ENCODE measurements at regions not wholly inside any gene's neighbourhood (a gene's known extent, or its start where the extent isn't known, plus 50 kb on each side); places are given as distances from the start of the nearest gene placed in this dataset.

DNA sequence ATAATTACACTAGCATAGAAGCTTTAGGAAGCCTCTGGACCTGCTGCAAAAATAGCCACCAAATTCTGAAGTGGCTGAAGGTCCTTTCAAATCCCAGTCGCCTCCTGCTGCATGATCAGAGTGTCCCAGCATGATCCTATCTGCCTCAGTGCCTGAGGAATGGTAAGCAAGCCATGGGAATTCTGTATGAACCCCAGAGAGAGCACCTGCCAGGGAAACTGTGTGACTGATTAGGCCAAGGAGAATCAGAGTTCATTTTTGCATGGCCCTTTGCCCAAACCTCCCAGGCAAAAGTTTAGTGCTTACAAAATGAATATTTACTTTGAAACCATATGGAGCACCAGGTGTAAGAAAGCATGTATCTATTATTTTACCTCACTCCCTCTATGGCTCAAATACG, 221.4 kb downstream of the ARL4C start:
- Histone ChIP-seq H3K4me1 (ENCODE audit: insufficient read depth, low read length, poor library complexity, severe bottlenecking) (peaks cover 4% of the 10 kb centered on the region), H4K20me1 (ENCODE audit: insufficient read depth, low read length, poor library complexity, severe bottlenecking) (no peaks in the 10 kb centered on the region), H3K27me3 (ENCODE audit: insufficient read depth, low read length, poor library complexity, severe bottlenecking) (no peaks in the 10 kb centered on the region), H3K9me2 (replicated peaks; ENCODE audit: low read depth, low read length) (no peaks in the 10 kb centered on the region), H3K79me2 (ENCODE audit: insufficient read depth, low read length) (no peaks in the 10 kb centered on the region), H3K9ac (ENCODE audit: low read depth, low read length, poor library complexity, severe bottlenecking) (no peak overlapping the region), H3F3A (ENCODE audit: low read depth) (no peaks in the 10 kb centered on the region), H3K4me3 (ENCODE audit: low read length, poor library complexity, severe bottlenecking) (no peak overlapping the region), H2AFZ (ENCODE audit: low read length) (no peak overlapping the region), H3K9me3 (ENCODE audit: insufficient read depth, low read depth, low read length) (no peaks in the 10 kb centered on the region), H3K36me3 (ENCODE audit: insufficient read depth, low read length) (no peaks in the 10 kb centered on the region), H3K4me2 (ENCODE audit: low read depth, low read length, poor library complexity, severe bottlenecking) (no peak overlapping the region)
- TF ChIP-seq, protein P1, sequence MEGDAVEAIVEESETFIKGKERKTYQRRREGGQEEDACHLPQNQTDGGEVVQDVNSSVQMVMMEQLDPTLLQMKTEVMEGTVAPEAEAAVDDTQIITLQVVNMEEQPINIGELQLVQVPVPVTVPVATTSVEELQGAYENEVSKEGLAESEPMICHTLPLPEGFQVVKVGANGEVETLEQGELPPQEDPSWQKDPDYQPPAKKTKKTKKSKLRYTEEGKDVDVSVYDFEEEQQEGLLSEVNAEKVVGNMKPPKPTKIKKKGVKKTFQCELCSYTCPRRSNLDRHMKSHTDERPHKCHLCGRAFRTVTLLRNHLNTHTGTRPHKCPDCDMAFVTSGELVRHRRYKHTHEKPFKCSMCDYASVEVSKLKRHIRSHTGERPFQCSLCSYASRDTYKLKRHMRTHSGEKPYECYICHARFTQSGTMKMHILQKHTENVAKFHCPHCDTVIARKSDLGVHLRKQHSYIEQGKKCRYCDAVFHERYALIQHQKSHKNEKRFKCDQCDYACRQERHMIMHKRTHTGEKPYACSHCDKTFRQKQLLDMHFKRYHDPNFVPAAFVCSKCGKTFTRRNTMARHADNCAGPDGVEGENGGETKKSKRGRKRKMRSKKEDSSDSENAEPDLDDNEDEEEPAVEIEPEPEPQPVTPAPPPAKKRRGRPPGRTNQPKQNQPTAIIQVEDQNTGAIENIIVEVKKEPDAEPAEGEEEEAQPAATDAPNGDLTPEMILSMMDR (conservative IDR thresholded peaks at IDR 0.05; ENCODE audit: low read length), result no peak
- no peak for TF ChIP-seq EZH2phosphoT487 (IDR thresholded peaks at IDR 0.05; ENCODE audit: borderline replicate concordance)

DNA sequence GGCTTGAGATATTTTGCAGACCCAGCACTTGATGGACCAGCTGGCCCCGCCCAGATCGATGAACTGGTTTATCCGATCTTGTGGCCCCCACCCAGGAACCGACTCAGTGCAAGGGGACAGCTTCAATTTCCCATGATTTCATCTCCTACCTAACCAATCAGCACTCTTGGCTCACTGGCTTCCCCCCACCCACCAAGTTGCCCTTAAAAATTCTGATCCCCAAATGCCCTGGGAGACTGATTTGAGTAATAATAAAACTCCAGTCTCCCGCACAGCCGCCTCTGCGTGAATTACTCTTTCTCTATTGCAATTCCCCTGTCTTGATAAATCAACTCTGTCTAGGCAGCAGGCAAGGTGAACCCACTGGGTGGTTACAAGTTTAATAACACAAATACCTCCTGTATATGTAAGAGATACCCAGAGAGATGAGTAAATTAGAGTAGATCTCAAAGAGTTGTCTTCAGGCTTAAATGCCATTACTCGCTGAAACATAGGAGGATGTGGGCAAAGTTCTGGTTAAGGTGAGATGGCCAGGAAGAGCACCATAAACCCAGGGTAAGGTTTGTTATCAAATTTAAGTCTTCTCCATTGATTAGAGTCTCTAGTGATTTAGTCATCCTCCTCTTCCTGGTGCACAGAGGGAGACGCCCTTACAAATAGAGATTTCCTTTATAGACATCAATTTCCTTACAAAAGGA, 222.8 kb downstream of the ARL4C start:
- peaks cover 10% of the 10 kb centered on the region for H3K4me1 ChIP-seq (ENCODE audit: insufficient read depth, low read length, poor library complexity, severe bottlenecking)
- TF ChIP-seq, protein P1 (conservative IDR thresholded peaks at IDR 0.05; ENCODE audit: low read length), result no peak
- no peak for TF ChIP-seq EZH2phosphoT487 (IDR thresholded peaks at IDR 0.05; ENCODE audit: borderline replicate concordance)

DNA sequence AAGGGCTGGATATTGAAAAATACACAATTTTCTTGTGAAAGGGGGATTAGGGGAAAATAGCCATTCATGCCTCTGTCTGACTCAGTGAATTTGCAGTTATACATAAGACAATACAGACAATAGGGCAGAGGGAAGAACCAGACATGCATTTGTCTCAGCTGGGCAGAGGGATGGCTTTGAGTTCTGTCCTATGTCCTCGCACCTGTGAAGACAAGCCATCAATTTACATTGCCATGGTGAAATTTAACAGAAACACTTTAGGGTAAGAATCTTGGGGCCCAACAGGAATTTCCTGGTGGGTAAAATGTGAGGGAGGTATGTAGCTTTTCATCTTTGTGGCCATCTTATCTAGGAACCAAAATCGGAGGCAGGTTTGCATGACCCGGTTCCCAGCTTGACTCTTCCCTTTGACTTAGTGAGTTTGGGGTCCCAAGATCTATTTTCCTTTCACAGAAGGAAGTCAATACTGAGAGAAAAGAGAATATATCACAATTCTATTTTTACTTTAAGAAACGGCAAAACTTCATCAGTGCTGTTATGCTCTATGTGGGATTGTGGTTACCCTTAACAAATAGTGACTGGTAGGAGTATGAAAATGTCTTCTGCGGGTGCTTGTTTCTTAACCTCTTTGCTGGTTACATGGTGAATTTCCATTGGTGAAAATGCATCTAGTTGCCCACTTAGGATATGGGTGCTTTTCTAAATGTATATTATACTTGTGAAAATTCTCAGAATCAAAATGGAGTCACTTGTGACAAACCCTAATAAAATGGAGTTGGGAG, 221.8 kb downstream of the SPP2 start:
- H3F3A ChIP-seq (ENCODE audit: low read depth), result no peaks in the 10 kb centered on the region

More for the DNA sequence above, 222.8 kb downstream of the ARL4C start:
- H3K9ac ChIP-seq (ENCODE audit: low read depth, low read length, poor library complexity, severe bottlenecking), result no peak overlapping the region
- no peaks in the 10 kb centered on the region for H3K36me3 ChIP-seq (ENCODE audit: insufficient read depth, low read length)
- no peak overlapping the region for H3K4me2 ChIP-seq (ENCODE audit: low read depth, low read length, poor library complexity, severe bottlenecking)
- no peak overlapping the region for H2AFZ ChIP-seq (ENCODE audit: low read length)
- H3K27me3 ChIP-seq (ENCODE audit: insufficient read depth, low read length, poor library complexity, severe bottlenecking), result no peaks in the 10 kb centered on the region
- H3K79me2 ChIP-seq (ENCODE audit: insufficient read depth, low read length), result no peaks in the 10 kb centered on the region
- no peaks in the 10 kb centered on the region for H3F3A ChIP-seq (ENCODE audit: low read depth)
- no peaks in the 10 kb centered on the region for H4K20me1 ChIP-seq (ENCODE audit: insufficient read depth, low read length, poor library complexity, severe bottlenecking)
- H3K9me3 ChIP-seq (ENCODE audit: insufficient read depth, low read depth, low read length), result no peaks in the 10 kb centered on the region
- no peaks in the 10 kb centered on the region for H3K9me2 ChIP-seq (replicated peaks; ENCODE audit: low read depth, low read length)
- H3K4me3 ChIP-seq (ENCODE audit: low read length, poor library complexity, severe bottlenecking), result no peak overlapping the region

More for the DNA sequence above, 221.8 kb downstream of the SPP2 start:
- no peak for TF ChIP-seq EZH2phosphoT487 (IDR thresholded peaks at IDR 0.05; ENCODE audit: borderline replicate concordance)
- TF ChIP-seq, protein P1 (conservative IDR thresholded peaks at IDR 0.05; ENCODE audit: low read length), result no peak
- H3K79me2 ChIP-seq (ENCODE audit: insufficient read depth, low read length), result no peaks in the 10 kb centered on the region
- no peaks in the 10 kb centered on the region for H3K36me3 ChIP-seq (ENCODE audit: insufficient read depth, low read length)
- H3K4me1 ChIP-seq (ENCODE audit: insufficient read depth, low read length, poor library complexity, severe bottlenecking), result peaks cover 22% of the 10 kb centered on the region
- H3K4me3 ChIP-seq (ENCODE audit: low read length, poor library complexity, severe bottlenecking), result no peak overlapping the region
- H3K27me3 ChIP-seq (ENCODE audit: insufficient read depth, low read length, poor library complexity, severe bottlenecking), result no peaks in the 10 kb centered on the region
- H3K9me3 ChIP-seq (ENCODE audit: insufficient read depth, low read depth, low read length), result no peaks in the 10 kb centered on the region
- no peak overlapping the region for H2AFZ ChIP-seq (ENCODE audit: low read length)
- H3K9me2 ChIP-seq (replicated peaks; ENCODE audit: low read depth, low read length), result no peaks in the 10 kb centered on the region
- no peak overlapping the region for H3K9ac ChIP-seq (ENCODE audit: low read depth, low read length, poor library complexity, severe bottlenecking)
- H4K20me1 ChIP-seq (ENCODE audit: insufficient read depth, low read length, poor library complexity, severe bottlenecking), result no peaks in the 10 kb centered on the region
- H3K4me2 ChIP-seq (ENCODE audit: low read depth, low read length, poor library complexity, severe bottlenecking), result no peak overlapping the region

Data from Loucy (cell line).